GM10266 (cell line): ENCODE measurements at regions not wholly inside any gene's neighbourhood (a gene's known extent, or its start where the extent isn't known, plus 50 kb on each side); places are given as distances from the start of the nearest gene placed in this dataset.

Experiments used
- DNase-seq: peaks from one replicate; pipeline ENCODE4 v3.0.0; 2012; ENCODE audit errors: extremely low spot score
- CTCF ChIP-seq: IDR thresholded peaks from 2 replicates; pipeline ENCODE4 v1.5.1; 2012; ENCODE audit warnings: mild to moderate bottlenecking, low read depth; ENCODE audit not compliant: control insufficient read depth, insufficient read depth; ENCODE audit errors: missing control alignments

- TF ChIP-seq CTCF = no peak
- no peak for DNase-seq
Measured at GRCh38 chr1:95339377-95339776, 105.4 kb downstream of the RWDD3 start.

DNA sequence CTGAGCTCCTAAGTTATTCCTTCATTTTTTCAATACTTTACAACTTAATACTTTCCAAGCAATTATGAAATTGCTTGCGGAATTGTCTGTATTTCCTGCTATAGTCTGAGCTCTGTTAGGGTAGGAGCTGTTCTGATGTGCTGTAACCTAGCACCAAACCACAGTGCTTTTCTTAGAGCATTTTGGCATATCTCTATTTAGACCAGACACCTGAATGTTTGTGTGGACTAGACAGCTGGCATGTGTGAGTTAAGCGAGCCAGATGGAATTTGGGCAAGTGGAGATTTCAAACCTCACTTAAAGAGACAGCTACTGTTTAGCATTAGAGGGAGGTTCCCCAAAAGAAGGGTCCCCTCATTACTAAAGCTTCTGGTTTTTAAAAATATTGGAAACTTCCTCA is 106.1 kb downstream of the RWDD3 start:
- TF ChIP-seq CTCF = no peak
- no peak for DNase-seq

GRCh38 chr1:95352767-95353166 is 118.8 kb downstream of the RWDD3 start:
- DNase-seq = no peak
- TF ChIP-seq CTCF = no peak

DNA sequence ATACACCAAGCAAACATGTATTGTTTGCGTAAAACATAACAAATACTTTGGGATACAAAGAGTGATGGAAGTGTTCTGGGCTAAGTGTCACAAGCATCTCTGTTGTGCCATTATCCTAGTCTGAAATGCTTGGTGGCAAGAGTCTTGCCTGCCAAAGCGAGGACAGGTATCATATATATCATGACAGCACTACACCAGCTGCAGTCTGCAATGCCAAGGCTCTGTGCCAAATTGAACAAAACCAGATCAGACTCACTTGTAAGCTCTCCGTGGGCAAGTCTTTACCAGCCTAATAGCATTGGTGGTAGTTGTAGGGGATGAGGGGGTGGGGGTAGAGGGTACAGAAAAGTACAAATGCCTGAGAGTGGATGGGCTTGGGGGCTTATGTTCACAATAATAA is 119.2 kb downstream of the RWDD3 start:
- TF ChIP-seq CTCF = no peak
- no peak for DNase-seq

DNA sequence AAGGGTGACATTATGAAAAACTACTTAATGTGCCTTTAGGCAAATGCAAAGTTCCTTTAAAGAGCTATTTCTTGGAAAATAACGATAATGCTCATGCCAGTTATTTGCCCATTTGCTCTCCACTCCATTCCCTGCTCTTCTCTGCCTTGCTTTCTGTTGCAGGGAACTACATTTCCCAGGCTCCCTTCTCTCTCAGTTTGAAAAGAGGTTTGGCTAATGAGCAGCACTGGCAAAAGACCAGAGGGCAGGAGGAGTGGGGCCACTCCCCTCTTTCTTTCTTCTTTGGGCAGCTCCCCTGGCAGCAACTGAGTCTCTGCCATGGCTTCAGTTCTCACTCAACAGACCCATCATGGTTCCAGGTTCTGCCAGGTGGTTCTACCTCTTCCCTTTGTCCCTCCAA is 130.5 kb downstream of the RWDD3 start:
- TF ChIP-seq CTCF = no peak
- no peak for DNase-seq

GRCh38 chr1:95366498-95366897 is 132.5 kb downstream of the RWDD3 start:
- DNase-seq = no peak
- TF ChIP-seq CTCF = no peak

DNA sequence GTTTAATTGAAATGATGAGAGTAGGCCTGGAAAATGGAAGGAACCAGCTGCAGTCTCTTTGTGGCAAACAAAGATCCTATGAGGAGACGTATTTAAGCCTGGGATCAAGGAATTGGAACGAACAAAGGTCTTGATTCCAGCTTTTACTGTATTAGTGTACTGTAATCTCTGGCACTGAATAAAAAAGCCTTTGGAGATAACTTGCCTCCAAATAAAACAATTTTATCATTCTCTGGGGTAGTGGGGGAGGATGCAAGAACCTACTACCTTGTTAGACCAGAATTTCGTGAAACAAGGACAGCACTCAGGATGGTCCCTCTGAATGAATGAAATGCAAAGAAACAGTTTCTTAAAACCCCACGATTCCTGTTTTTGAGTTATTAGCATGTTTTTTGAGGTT is 134.2 kb downstream of the RWDD3 start:
- TF ChIP-seq CTCF = no peak
- DNase-seq = no peak
